ENCODE measurements at regions not wholly inside any gene's neighbourhood (a gene's known extent, or its start where the extent isn't known, plus 50 kb on each side); places are given as distances from the start of the nearest gene placed in this dataset.

GRCh38 chr5:106768392-106768791 lies 902.3 kb downstream of the EFNA5 start:
- no peak for DNase-seq

- DNase-seq, result no peak
These were observed 903.8 kb downstream of the EFNA5 start for GRCh38 chr5:106766916-106767315.

- no peak for DNase-seq
These were observed 911.2 kb downstream of the EFNA5 start for GRCh38 chr5:106759581-106759980.

GRCh38 chr5:106759152-106759551 lies 911.6 kb downstream of the EFNA5 start:
- DNase-seq, result no peak

GRCh38 chr5:106757672-106758071 lies 913.1 kb downstream of the EFNA5 start:
- DNase-seq, result no peak

DNA sequence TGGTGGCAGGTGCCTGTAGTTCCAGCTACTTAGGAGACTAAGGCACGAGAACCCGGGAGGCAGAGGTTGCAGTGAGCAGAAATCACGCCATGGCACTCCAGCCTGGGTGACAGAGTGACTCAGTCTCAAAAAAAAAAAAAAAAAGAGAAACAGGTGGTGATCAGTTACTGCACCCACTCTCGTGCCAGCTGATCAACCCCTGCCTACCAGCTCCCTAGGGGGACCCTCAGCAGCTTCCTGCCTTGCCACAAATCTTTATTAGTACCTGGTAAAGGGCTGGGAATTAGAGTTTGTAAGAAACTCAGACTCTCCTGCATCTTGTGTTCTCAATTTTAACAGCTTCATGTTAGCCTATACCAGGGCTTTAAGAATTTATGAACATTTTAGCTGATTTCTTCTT lies 914.9 kb downstream of the EFNA5 start:
- no peak for DNase-seq

GRCh38 chr5:106755066-106755465 lies 915.7 kb downstream of the EFNA5 start:
- DNase-seq, result no peak

DNA sequence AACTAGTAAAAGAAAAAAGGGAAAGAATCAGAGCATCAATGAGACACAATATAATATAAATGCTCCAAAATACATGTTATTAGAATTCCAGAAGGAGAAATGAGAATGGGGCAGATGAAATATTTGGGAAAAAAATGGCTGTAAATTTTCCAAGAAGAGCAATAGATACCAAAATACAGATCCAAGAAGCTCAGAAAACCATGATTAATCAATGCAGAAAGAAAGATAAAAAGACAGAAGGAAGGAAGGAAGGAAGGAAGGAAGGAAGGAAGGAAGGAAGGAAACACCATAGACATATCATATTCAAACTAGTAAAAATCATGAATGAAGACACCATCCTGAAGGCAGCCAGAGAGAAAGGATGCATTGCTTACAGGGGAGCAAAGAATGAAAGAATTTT lies 920.9 kb downstream of the EFNA5 start:
- no peak for DNase-seq

DNA sequence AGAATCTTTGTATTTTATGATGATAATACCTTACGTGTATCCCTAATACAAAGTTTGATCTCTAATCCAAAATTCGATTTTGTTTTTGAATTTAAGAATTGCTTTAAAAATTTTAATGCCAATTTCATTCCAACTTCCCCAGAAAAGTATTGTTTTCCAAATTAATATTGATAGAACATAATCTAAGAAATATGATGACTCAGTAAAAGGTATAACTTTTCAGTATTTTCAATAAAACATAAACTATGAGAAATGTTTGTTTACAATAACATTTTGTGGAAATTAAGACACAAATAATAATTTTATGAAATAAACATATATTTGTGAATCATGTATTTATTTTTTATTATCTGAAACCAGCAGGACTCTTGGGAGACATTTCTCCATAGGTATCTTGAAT lies 931.6 kb downstream of the EFNA5 start:
- no peak for DNase-seq

- no peak for DNase-seq
These were observed 933.6 kb downstream of the EFNA5 start for GRCh38 chr5:106737111-106737510.

DNA sequence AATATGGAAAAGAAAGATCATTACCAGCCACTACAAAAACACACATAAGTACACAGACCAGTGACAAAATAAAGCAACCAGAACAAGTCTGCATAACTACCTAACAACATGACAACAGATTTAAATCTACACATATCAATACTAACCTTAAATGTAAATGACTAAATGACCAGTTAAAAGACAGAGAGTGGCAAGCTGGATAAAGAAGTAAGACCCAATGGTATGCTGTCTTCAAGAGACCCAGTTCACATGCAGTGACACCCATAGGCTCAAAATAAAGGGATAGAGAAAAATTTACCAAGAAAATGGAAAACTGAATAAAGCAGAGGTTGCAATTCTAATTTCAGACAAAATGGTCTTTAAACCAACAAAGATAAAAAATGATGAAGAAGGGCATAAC lies 938.1 kb downstream of the EFNA5 start:
- no peak for DNase-seq

DNA sequence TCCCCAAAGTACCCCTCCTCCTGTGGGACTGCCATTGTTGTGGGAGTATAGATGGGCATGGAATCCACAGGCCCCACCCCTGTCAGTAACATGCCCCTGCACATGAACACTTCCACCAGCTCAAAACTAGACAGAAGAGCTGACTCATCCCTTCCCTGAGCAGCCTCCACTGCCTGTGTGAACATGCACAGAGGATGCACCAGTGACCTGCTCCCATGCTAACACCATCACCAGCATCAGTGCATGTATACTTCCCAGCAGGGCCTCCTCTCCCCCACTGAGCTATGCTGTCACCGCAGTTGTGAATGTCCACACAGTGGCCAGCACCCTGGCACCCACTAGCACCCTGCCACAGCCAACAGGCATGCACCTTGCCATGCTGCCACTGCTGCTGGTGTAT lies 939.8 kb downstream of the EFNA5 start:
- no peak for DNase-seq

- no peak for DNase-seq
These were observed 940.2 kb downstream of the EFNA5 start for GRCh38 chr5:106730506-106730905.

DNA sequence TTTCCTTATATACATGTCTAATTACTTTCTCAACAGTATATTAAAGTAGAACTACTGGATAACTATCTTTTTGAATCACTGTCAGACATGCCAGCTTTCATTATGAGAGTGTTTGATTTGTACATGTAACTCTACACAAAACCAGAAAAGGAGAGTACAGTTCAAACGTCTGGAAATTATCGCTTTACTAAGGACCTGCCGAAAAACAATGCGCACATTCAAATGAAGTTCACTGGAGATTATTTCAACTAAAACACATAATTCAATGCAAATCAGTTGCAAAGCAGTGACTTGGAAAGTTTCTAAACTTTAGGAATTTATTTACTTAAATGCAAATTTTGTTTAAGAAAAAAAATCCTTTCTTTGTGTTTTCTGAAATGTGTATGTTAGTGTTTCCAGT lies 942.5 kb downstream of the EFNA5 start:
- DNase-seq, result no peak

DNA sequence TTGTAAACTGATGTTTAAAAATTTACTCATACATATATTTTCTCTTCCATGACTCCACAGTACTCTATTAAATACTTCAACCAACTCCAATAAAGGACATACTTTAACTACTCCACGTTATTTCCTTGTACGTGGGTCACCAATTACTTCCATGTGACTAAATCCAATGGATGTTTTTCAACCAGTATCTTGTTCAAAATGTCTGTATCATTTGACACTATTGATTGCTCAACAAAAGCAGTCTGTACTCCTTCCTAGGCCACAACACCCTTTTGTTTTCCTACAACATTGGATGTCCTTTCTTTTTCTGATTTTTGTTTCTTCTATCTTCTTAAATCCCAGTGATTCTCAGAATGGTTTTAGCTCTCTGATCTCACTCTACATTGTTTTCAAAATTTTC lies 943.7 kb downstream of the EFNA5 start:
- DNase-seq, result no peak

GRCh38 chr5:106720367-106720766 lies 950.4 kb downstream of the EFNA5 start:
- DNase-seq, result no peak

DNA sequence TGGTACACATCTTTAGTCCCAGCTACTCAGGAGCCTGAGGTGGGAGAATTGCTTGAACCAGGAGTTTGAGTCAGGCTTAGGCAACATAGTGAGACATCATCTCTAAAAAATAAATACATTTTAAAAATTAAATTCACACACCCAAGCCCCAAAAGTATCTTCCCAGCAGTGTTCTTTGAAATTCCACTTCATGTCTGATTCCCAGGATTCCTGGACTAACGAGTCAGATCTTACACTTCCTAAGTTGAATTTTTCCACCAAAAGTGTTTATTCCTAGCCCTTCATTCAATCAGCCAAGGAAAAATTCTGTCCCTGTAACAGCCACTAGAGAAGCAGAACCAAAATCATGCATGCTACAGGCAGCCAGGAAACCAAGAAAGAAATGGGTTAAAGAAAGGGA lies 970.9 kb downstream of the EFNA5 start:
- DNase-seq, result no peak

- no peak for DNase-seq
These were observed 971.5 kb downstream of the EFNA5 start for GRCh38 chr5:106699198-106699597.

DNA sequence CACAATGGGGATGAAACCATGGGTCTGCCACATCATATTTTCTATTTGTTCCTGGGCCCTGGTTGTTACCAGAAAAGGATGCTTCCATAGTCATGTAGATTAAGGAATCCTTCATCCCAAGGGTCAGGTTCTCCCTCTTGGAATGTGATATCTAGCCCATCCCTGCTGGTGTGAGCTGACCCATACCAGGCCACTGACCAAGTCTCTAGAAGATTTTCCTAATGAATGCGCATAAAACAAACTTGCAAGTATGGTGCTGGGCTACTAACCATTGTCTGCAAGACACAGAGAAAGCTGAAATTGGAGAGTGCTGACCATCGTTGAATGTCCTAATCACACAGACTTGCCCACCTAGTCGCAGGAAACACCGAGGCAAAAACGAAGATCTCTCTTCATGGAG lies 972.6 kb downstream of the EFNA5 start:
- DNase-seq, result no peak

DNA sequence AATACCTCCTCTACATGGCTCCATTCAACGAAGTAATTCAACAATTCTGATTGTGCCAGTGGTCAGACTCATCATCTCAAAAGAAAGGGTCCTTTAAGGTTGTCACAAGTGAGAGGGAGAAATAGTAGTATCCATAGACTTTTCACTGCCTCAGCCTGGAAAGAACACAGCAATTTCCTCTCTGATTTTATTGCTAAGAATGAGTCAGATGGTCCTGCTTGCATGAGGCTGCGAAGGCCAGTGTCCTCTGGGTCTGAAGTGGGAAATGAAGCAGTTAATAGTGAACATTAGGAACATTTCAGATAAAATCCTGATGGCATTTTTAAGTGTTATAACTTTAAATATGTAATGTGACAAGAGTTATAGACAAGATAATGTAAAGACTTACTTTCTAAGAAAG lies 979.0 kb downstream of the EFNA5 start:
- no peak for DNase-seq

GRCh38 chr5:106690585-106690984 lies 980.2 kb downstream of the EFNA5 start:
- DNase-seq, result no peak

GRCh38 chr5:106680330-106680729 lies 990.4 kb downstream of the EFNA5 start:
- no peak for DNase-seq

GRCh38 chr5:106677057-106677456 lies 993.7 kb downstream of the EFNA5 start:
- no peak for DNase-seq

GRCh38 chr5:106675687-106676086 lies 995.0 kb downstream of the EFNA5 start:
- no peak for DNase-seq

- DNase-seq, result no peak
These were observed 996.8 kb downstream of the EFNA5 start for GRCh38 chr5:106673941-106674340.

DNA sequence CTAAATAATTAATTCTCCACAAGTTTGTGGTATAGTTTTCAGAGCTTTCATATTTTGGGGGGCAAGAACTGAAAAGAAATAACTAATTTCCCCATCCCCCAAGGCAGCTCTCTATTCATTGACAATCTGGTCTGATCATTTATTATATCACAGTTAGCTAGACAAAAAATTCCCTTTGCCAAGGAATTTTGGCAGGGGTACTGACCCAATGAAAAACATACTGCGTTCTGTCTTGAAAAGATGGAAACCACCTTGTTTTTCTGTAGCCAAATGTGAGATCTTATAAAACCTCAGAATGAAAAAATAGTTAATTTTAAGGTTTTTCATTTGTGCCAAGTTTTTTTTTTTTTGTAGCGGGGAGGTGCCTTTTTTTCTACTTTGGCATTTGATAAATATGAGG lies 1008.9 kb downstream of the EFNA5 start:
- no peak for DNase-seq
